ENCODE measurements at regions not wholly inside any gene's neighbourhood (a gene's known extent, or its start where the extent isn't known, plus 50 kb on each side); places are given as distances from the start of the nearest gene placed in this dataset.
"Not testable (repeated sequence)": the region's sequence is repeated elsewhere in the genome, so short reads cannot be mapped to it uniquely, and the experiment has no call there.

GRCh38 chr2:143946436-143947391 lies 573.2 kb downstream of the ZEB2 start:
- no peak for DNase-seq

GRCh38 chr2:143942486-143942885 lies 577.4 kb downstream of the ZEB2 start:
- no peak for DNase-seq

GRCh38 chr2:143940720-143941119 lies 579.2 kb downstream of the ZEB2 start:
- no peak for DNase-seq

GRCh38 chr2:143939626-143940330 lies 580.1 kb downstream of the ZEB2 start:
- no peak for DNase-seq

- peak in 1 of 3 experiments; percentile 40 for DNase-seq
These were observed 582.1 kb downstream of the ZEB2 start for GRCh38 chr2:143937723-143938350.

GRCh38 chr2:143936848-143937722 lies 582.8 kb downstream of the ZEB2 start:
- DNase-seq, result peak in 2 of 3 experiments; percentile 65 to 72

GRCh38 chr2:143936538-143936847 lies 583.4 kb downstream of the ZEB2 start:
- peak in 2 of 3 experiments; percentile 26 to 48 for DNase-seq

- DNase-seq, result no peak
These were observed 584.5 kb downstream of the ZEB2 start for GRCh38 chr2:143935482-143935752.

GRCh38 chr2:143934626-143935481 lies 585.1 kb downstream of the ZEB2 start:
- peak in 2 of 3 experiments; percentile 26 to 85 for DNase-seq

GRCh38 chr2:143933946-143934569 lies 585.9 kb downstream of the ZEB2 start:
- DNase-seq, result no peak

- DNase-seq, result no peak
These were observed 589.0 kb downstream of the ZEB2 start for GRCh38 chr2:143930891-143931290.

GRCh38 chr2:143928613-143929012 lies 591.3 kb downstream of the ZEB2 start:
- DNase-seq, result no peak

GRCh38 chr2:143928184-143928583 lies 591.7 kb downstream of the ZEB2 start:
- no peak for DNase-seq

GRCh38 chr2:143926736-143927135 lies 593.2 kb downstream of the ZEB2 start:
- DNase-seq, result no peak

- DNase-seq, result not testable (repeated sequence)
These were observed 597.6 kb downstream of the ZEB2 start for GRCh38 chr2:143922261-143922830.

- no peak for DNase-seq
These were observed 601.4 kb downstream of the ZEB2 start for GRCh38 chr2:143918465-143918989.

- DNase-seq, result no peak
These were observed 603.1 kb downstream of the ZEB2 start for GRCh38 chr2:143916781-143917180.

GRCh38 chr2:143909577-143910353 lies 610.2 kb downstream of the ZEB2 start:
- DNase-seq, result no peak

- DNase-seq, result no peak
These were observed 611.1 kb downstream of the ZEB2 start for GRCh38 chr2:143908843-143909242.

- DNase-seq, result no peak
These were observed 612.1 kb downstream of the ZEB2 start for GRCh38 chr2:143907801-143908200.
